Activated B cell treated with CpG ODN at 0.5 μM for 24 hours (primary cell): ENCODE measurements at regions not wholly inside any gene's neighbourhood (a gene's known extent, or its start where the extent isn't known, plus 50 kb on each side); places are given as distances from the start of the nearest gene placed in this dataset.

ENCODE experiments used
- ATAC-seq: fragments of 200-7000 bp; cut with Tn5 transposase; one replicate; pipeline ENCODE4 v1.10.0; 2021; ENCODE audit warnings: low read depth, mild to moderate bottlenecking, moderate library complexity
- CTCF ChIA-PET: fragments of 350-600 bp; sonication (Branson Sonifier 250); formaldehyde crosslinking; loops from one replicate; lab custom pipeline; 2021; ENCODE audit warnings: antibody characterized with exemption; lab: Charles Lee
- POLR2A ChIA-PET: fragments of 350-600 bp; sonication (Branson Sonifier 250); formaldehyde crosslinking; loops from one replicate; lab custom pipeline; 2021; ENCODE audit warnings: antibody characterized with exemption; lab: Charles Lee
- DNase-seq: peaks from one replicate; pipeline ENCODE4 v3.0.0; 2022
- H3K27ac Mint-ChIP-seq: one replicate; pipeline ENCODE4 v1.8.0; 2020; ENCODE audit warnings: mixed read lengths
- H3K27me3 Mint-ChIP-seq: one replicate; pipeline ENCODE4 v1.8.0; 2021; ENCODE audit warnings: mixed read lengths
- H3K36me3 Mint-ChIP-seq: one replicate; pipeline ENCODE4 v1.8.0; 2021; ENCODE audit warnings: low read depth, mixed read lengths
- H3K4me1 Mint-ChIP-seq: one replicate; pipeline ENCODE4 v1.8.0; 2021; ENCODE audit warnings: mixed read lengths
- H3K4me3 Mint-ChIP-seq: one replicate; pipeline ENCODE4 v1.8.0; 2020; ENCODE audit warnings: mild to moderate bottlenecking, mixed read lengths
- H3K9me3 Mint-ChIP-seq: one replicate; pipeline ENCODE4 v1.8.0; 2020; ENCODE audit warnings: mixed read lengths
- intact Hi-C: fragments of 100-400 bp; cut with micrococcal nuclease; formaldehyde crosslinking; loops from one replicate; pipeline ENCODE4 v1.15.1; 2024
- TF ChIP-seq, protein P1 (sequence below): fragments of 200-600 bp; IDR thresholded peaks from one replicate; pipeline ENCODE4 v1.8.0; 2022; ENCODE audit warnings: antibody characterized with exemption, mild to moderate bottlenecking

GRCh38 chr1:96997717-96998116 is 276.1 kb downstream of the PTBP2 start:
- DNase-seq: no peak
- TF ChIP-seq, protein P1, sequence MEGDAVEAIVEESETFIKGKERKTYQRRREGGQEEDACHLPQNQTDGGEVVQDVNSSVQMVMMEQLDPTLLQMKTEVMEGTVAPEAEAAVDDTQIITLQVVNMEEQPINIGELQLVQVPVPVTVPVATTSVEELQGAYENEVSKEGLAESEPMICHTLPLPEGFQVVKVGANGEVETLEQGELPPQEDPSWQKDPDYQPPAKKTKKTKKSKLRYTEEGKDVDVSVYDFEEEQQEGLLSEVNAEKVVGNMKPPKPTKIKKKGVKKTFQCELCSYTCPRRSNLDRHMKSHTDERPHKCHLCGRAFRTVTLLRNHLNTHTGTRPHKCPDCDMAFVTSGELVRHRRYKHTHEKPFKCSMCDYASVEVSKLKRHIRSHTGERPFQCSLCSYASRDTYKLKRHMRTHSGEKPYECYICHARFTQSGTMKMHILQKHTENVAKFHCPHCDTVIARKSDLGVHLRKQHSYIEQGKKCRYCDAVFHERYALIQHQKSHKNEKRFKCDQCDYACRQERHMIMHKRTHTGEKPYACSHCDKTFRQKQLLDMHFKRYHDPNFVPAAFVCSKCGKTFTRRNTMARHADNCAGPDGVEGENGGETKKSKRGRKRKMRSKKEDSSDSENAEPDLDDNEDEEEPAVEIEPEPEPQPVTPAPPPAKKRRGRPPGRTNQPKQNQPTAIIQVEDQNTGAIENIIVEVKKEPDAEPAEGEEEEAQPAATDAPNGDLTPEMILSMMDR: no peak
- ATAC-seq: no peak
- no peaks in the 10 kb centered on the region for H3K27me3 Mint-ChIP-seq
- no peak overlapping the region for H3K27ac Mint-ChIP-seq
- no peak overlapping the region for H3K4me3 Mint-ChIP-seq
- H3K4me1 Mint-ChIP-seq: no peaks in the 10 kb centered on the region
- ChIA-PET POLR2A (no interaction called here), CTCF (no interaction called here)
- intact Hi-C loops: no loop called here
- no peaks in the 10 kb centered on the region for H3K36me3 Mint-ChIP-seq
- H3K9me3 Mint-ChIP-seq: no peaks in the 10 kb centered on the region

DNA sequence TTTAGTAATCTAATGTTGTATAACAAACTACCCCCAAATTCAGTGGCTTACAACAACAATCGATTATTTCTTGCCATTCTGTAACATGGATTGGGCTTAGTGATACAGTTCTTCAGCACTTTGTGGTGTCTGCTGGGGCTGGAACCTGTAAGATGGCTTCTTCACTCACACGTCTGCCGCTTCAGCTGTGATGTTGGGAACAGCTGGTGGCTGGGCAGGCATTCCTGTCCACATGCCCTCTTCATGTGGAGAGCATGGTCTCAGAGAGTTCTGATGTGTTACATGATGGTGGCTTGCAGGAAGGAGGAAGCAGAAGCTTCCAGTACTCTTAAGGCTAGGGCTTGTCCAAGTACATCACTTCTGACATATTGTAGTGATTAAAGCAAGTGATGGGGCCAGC is 276.9 kb downstream of the PTBP2 start:
- DNase-seq (no peak), ATAC-seq (no peak)
- TF ChIP-seq, protein P1: no peak
- intact Hi-C loops: no loop called here
- CTCF ChIA-PET: no interaction called here
- Mint-ChIP-seq H3K4me1 (no peaks in the 10 kb centered on the region), H3K36me3 (no peaks in the 10 kb centered on the region), H3K27ac (no peak overlapping the region), H3K27me3 (no peaks in the 10 kb centered on the region), H3K9me3 (no peaks in the 10 kb centered on the region), H3K4me3 (no peak overlapping the region)
- POLR2A ChIA-PET: no interaction called here

DNA sequence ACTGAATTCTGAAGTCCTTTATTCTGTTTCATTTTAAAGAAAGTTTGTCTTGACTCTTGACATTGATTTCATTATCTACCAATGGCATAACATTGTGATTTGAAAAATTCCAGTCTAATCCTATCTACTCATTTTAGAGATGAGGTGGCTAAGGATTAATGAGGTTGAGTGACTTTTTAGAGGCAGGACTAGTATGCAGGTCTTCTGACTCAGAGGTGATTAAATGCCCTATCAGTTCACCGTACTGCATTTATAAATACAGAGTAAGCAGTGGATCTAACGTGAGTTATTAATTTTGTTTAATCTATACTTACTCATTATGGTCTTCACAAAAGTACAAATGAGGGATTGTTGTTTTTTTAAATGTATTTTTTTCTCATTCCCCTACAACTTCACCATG is 277.6 kb downstream of the PTBP2 start:
- Mint-ChIP-seq H3K4me3 (no peak overlapping the region), H3K4me1 (no peaks in the 10 kb centered on the region), H3K9me3 (no peaks in the 10 kb centered on the region), H3K27ac (no peak overlapping the region), H3K27me3 (no peaks in the 10 kb centered on the region), H3K36me3 (no peaks in the 10 kb centered on the region)
- ATAC-seq (no peak), DNase-seq (no peak)
- ChIA-PET POLR2A (no interaction called here), CTCF (no interaction called here)
- intact Hi-C loops: no loop called here
- TF ChIP-seq, protein P1: no peak

- H3K27me3 Mint-ChIP-seq: no peaks in the 10 kb centered on the region
- no peaks in the 10 kb centered on the region for H3K36me3 Mint-ChIP-seq
- TF ChIP-seq, protein P1: no peak
- no peak for DNase-seq
- POLR2A ChIA-PET: no interaction called here
- no peaks in the 10 kb centered on the region for H3K4me1 Mint-ChIP-seq
- intact Hi-C loops: no loop called here
- ATAC-seq: no peak
- H3K27ac Mint-ChIP-seq: no peak overlapping the region
- CTCF ChIA-PET: no interaction called here
- H3K9me3 Mint-ChIP-seq: no peaks in the 10 kb centered on the region
- no peak overlapping the region for H3K4me3 Mint-ChIP-seq
Observed at GRCh38 chr1:97004054-97004453, 282.5 kb downstream of the PTBP2 start.

DNA sequence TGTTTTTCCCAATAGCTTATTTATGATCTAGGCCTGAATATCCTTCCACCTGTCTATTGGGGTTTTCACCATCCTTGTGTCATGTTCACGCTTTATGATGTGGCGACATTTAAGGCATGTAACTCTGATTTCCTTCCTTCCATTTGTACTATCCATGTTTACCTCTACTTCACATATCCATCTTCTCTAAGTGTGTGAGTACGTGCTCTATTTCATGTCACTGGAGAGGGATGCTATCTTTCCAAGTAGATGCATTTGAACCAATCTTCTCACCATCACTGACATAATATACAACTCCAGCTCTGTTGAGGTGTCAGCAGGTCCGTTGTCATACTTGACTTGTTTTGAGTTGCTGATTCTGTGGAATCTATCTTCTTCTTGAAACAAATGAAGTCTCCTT is 283.2 kb downstream of the PTBP2 start:
- no peaks in the 10 kb centered on the region for H3K4me1 Mint-ChIP-seq
- DNase-seq (no peak), ATAC-seq (no peak)
- ChIA-PET CTCF (no interaction called here), POLR2A (no interaction called here)
- no peaks in the 10 kb centered on the region for H3K27me3 Mint-ChIP-seq
- TF ChIP-seq, protein P1: no peak
- H3K36me3 Mint-ChIP-seq: no peaks in the 10 kb centered on the region
- H3K9me3 Mint-ChIP-seq: no peaks in the 10 kb centered on the region
- H3K4me3 Mint-ChIP-seq: no peak overlapping the region
- H3K27ac Mint-ChIP-seq: no peak overlapping the region
- intact Hi-C loops: no loop called here
